Neuronal stem cell (in vitro differentiated cells): ENCODE measurements at regions not wholly inside any gene's neighbourhood (a gene's known extent, or its start where the extent isn't known, plus 50 kb on each side); places are given as distances from the start of the nearest gene placed in this dataset.

Source experiments
- DNase-seq: peaks from one replicate; pipeline ENCODE4 v3.0.0-alpha.2; 2013; ENCODE audit warnings: low spot score
- H2AFZ ChIP-seq: one replicate; pipeline ENCODE4 v1.6.1; 2013; ENCODE audit warnings: mild to moderate bottlenecking, low read length, inconsistent platforms
- H2AK5ac ChIP-seq: 2 replicates; pipeline ENCODE4 v1.6.1; 2013; ENCODE audit warnings: low read depth, mild to moderate bottlenecking, inconsistent platforms, low read length, moderate library complexity, mixed read lengths
- H2BK120ac ChIP-seq: 2 replicates; pipeline ENCODE4 v1.6.1; 2013; ENCODE audit warnings: low read depth, mild to moderate bottlenecking, inconsistent platforms, low read length, moderate library complexity, mixed read lengths
- H2BK12ac ChIP-seq: one replicate; pipeline ENCODE4 v1.6.1; 2013; ENCODE audit warnings: low read length, inconsistent platforms
- H2BK15ac ChIP-seq: 2 replicates; pipeline ENCODE4 v1.6.1; 2013; ENCODE audit warnings: mild to moderate bottlenecking, low read length, inconsistent platforms, mixed read lengths
- H2BK5ac ChIP-seq: one replicate; pipeline ENCODE4 v1.6.1; 2013; ENCODE audit warnings: inconsistent platforms, mild to moderate bottlenecking, low read length, moderate library complexity
- H3K14ac ChIP-seq: one replicate; pipeline ENCODE4 v1.6.1; 2013; ENCODE audit warnings: low read length, inconsistent platforms
- H3K18ac ChIP-seq: 2 replicates; pipeline ENCODE4 v1.6.1; 2013; ENCODE audit warnings: low read length, inconsistent platforms
- H3K23ac ChIP-seq: 2 replicates; pipeline ENCODE4 v1.6.1; 2013; ENCODE audit warnings: low read depth, mild to moderate bottlenecking, mixed read lengths, low read length, inconsistent platforms; ENCODE audit not compliant: poor library complexity
- H3K27ac ChIP-seq: replicated peaks from 3 replicates; pipeline ENCODE4 v1.5.1; 2013; ENCODE audit warnings: low read length, inconsistent platforms
- H3K27me3 ChIP-seq, 3 experiments: 2 replicates each; pipeline ENCODE4 v1.6.1; 2013; ENCODE audit warnings: low read length in 3 of 3, mild to moderate bottlenecking in 2 of 3, inconsistent platforms in 1 of 3, low read depth in 1 of 3, mixed read lengths in 1 of 3, moderate library complexity in 1 of 3; ENCODE audit not compliant: control insufficient read depth in 3 of 3, insufficient read depth in 3 of 3
- H3K36me3 ChIP-seq, 2 donors: replicated peaks in 1 of 2; 2 replicates each; pipeline ENCODE4 v1.6.1; 2013; ENCODE audit warnings: low read length in 2 of 2; ENCODE audit not compliant: control insufficient read depth in 2 of 2, insufficient read depth in 2 of 2
- H3K4ac ChIP-seq: 2 replicates; pipeline ENCODE4 v1.6.1; 2013; ENCODE audit warnings: inconsistent platforms, mild to moderate bottlenecking, low read length, moderate library complexity
- H3K4me1 ChIP-seq, 2 donors: 1 replicate in 1 of 2; 2 replicates in 1 of 2; pipeline ENCODE4 v1.6.1; 2013; ENCODE audit warnings: low read length in 2 of 2, low read depth in 1 of 2; ENCODE audit not compliant: control insufficient read depth in 2 of 2, insufficient read depth in 1 of 2
- H3K4me2 ChIP-seq: one replicate; pipeline ENCODE4 v1.6.1; 2013; ENCODE audit warnings: mild to moderate bottlenecking, low read length, inconsistent platforms; ENCODE audit not compliant: insufficient read depth, poor library complexity, severe bottlenecking
- H3K4me3 ChIP-seq, 2 donors: 2 replicates each; pipeline ENCODE4 v1.5.1; 2013; ENCODE audit warnings: low read length in 2 of 2, mild to moderate bottlenecking in 2 of 2, inconsistent platforms in 1 of 2, moderate library complexity in 1 of 2
- H3K79me1 ChIP-seq: one replicate; pipeline ENCODE4 v1.6.1; 2013; ENCODE audit warnings: low read depth, mild to moderate bottlenecking, inconsistent platforms, low read length, moderate library complexity
- H3K9ac ChIP-seq: one replicate; pipeline ENCODE4 v1.6.1; 2013; ENCODE audit warnings: mild to moderate bottlenecking, low read depth, low read length, inconsistent platforms; ENCODE audit not compliant: poor library complexity
- H3K9me3 ChIP-seq, 2 donors: replicated peaks in 1 of 2; 2 replicates each; pipeline versions ENCODE3 to v1.6.1; 2013; ENCODE audit warnings: low read length in 2 of 2, mild to moderate bottlenecking in 2 of 2, inconsistent platforms in 1 of 2, low read depth in 1 of 2, mixed read lengths in 1 of 2, moderate library complexity in 1 of 2; ENCODE audit not compliant: control insufficient read depth in 2 of 2, insufficient read depth in 1 of 2
- H4K8ac ChIP-seq: one replicate; pipeline ENCODE4 v1.6.1; 2013; ENCODE audit warnings: low read depth, mild to moderate bottlenecking, inconsistent platforms, low read length, moderate library complexity
- H4K91ac ChIP-seq: one replicate; pipeline ENCODE4 v1.6.1; 2013; ENCODE audit warnings: low read length, low read depth, mild to moderate bottlenecking, inconsistent platforms; ENCODE audit not compliant: poor library complexity
- WGBS, 2 donors: extraction: QIAGEN DNeasy Blood & Tissue Kit; methylation state at CpG; one replicate each; pipeline ENCODE4 v1.1.7; 2013; ENCODE audit warnings: missing lambda C conversion rate in 2 of 2, mixed read lengths in 1 of 2; ENCODE audit not compliant: insufficient read length in 2 of 2, insufficient replicate concordance in 1 of 2; ENCODE audit errors: extremely low coverage in 2 of 2; 5-methylcytosine and 5-hydroxymethylcytosine counted together

DNA sequence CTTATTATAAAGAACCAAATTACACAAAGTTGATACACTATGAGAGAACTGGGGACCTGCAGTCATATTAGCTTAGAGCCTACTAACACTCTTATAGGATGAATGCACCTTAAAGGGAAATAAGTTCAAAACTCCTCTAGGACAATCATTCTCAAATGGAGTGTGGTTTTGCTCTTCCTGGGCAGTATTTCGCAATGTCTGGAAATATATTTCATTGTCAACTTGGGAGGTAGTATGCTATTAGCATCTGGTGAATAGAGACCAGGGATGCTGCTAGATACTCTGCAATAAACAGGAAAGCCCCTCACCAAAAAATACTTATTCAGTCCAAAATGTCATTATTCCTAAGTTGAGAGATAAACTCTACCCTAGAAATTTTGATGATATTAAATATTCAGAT lies 451.4 kb upstream of the ARPP21 start:
- no peak overlapping the region for H4K91ac ChIP-seq
- H3K9me3 ChIP-seq, result peaks cover 0 to 2% of the 10 kb centered on the region in 2 donors
- no peak overlapping the region for H3K9ac ChIP-seq
- no peak overlapping the region for H4K8ac ChIP-seq
- no peak overlapping the region for H2BK12ac ChIP-seq
- no peaks in the 10 kb centered on the region for H3K79me1 ChIP-seq
- H2AFZ ChIP-seq, result no peak overlapping the region
- H3K4ac ChIP-seq, result no peak overlapping the region
- no peaks in the 10 kb centered on the region for H3K4me1 ChIP-seq
- no peak overlapping the region for H2BK120ac ChIP-seq
- H3K4me2 ChIP-seq, result no peak overlapping the region
- H3K27me3 ChIP-seq, result no peaks in the 10 kb centered on the region
- H2BK5ac ChIP-seq, result no peak overlapping the region
- no peak overlapping the region for H3K4me3 ChIP-seq
- no peaks in the 10 kb centered on the region for H3K36me3 ChIP-seq
- H2AK5ac ChIP-seq, result no peak overlapping the region
- no peak overlapping the region for H3K14ac ChIP-seq
- WGBS, 2 donors, result no CpG with 5 or more reads among the region's 1 CpG
- H3K23ac ChIP-seq, result no peak overlapping the region
- DNase-seq, result no peak
- H3K27ac ChIP-seq, result no peak overlapping the region
- H3K18ac ChIP-seq, result no peak overlapping the region
- no peak overlapping the region for H2BK15ac ChIP-seq

DNA sequence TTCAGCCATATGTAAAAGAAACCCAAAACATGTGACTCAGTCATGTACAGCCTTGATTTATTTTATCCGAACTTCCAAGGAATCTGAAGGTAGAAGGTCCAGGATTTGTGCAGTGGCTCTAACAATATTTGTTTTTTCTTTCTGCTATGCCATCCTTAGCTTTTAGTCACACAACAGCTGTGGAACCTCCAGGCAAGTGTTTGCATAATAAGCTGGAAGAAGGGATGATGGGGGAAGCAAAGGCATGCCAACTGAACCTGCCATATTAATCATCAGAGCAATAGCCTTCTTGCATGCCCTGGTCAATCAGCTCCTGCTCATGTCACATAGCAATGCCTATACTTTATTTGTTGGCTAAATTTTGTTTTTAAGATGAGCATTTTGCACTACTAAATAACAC lies 444.7 kb upstream of the ARPP21 start:
- H3K4ac ChIP-seq, result no peak overlapping the region
- no peak overlapping the region for H3K4me2 ChIP-seq
- H2BK5ac ChIP-seq, result no peak overlapping the region
- no peak overlapping the region for H4K8ac ChIP-seq
- no peak overlapping the region for H3K9ac ChIP-seq
- H3K9me3 ChIP-seq, result no peaks in the 10 kb centered on the region
- H2BK15ac ChIP-seq, result no peak overlapping the region
- H2BK12ac ChIP-seq, result no peak overlapping the region
- H3K4me3 ChIP-seq, result no peak overlapping the region
- no peak overlapping the region for H3K14ac ChIP-seq
- no peak overlapping the region for H2BK120ac ChIP-seq
- no peaks in the 10 kb centered on the region for H3K4me1 ChIP-seq
- no CpG with 5 or more reads among the region's 1 CpG for WGBS, 2 donors
- H3K79me1 ChIP-seq, result no peaks in the 10 kb centered on the region
- H3K23ac ChIP-seq, result no peak overlapping the region
- H2AK5ac ChIP-seq, result no peak overlapping the region
- no peak overlapping the region for H2AFZ ChIP-seq
- no peaks in the 10 kb centered on the region for H3K36me3 ChIP-seq
- no peak overlapping the region for H4K91ac ChIP-seq
- DNase-seq, result no peak
- no peak overlapping the region for H3K18ac ChIP-seq
- no peaks in the 10 kb centered on the region for H3K27me3 ChIP-seq
- H3K27ac ChIP-seq, result no peak overlapping the region

DNA sequence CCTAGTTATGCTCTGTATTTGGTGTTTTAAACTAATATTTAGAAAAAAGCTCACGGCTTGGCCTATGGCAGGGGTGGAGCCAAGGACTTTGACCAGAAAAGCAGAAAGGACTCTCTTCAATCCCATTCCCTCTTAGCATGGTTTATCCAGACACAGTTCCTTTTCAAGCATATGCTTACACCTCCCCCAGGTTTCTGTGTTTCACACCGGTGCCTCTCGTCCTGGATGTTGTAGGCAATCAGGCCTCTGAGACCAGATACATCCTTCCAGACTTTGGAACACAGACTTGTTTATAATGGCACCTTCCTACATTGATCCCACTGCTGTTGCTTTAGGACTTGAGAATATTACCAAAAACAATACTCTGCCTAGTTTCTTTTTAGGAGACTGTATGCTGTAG lies 440.5 kb upstream of the ARPP21 start:
- Histone ChIP-seq H3K27ac (no peak overlapping the region), H3K4ac (no peak overlapping the region), H2BK120ac (no peak overlapping the region), H3K79me1 (no peaks in the 10 kb centered on the region), H2BK15ac (no peak overlapping the region), H3K9ac (no peak overlapping the region), H4K91ac (no peak overlapping the region), H2AK5ac (no peak overlapping the region), H3K4me1 (no peaks in the 10 kb centered on the region), H3K4me3 (no peak overlapping the region), H3K4me2 (no peak overlapping the region), H3K18ac (no peak overlapping the region), H2BK5ac (no peak overlapping the region), H3K9me3 (no peaks in the 10 kb centered on the region), H3K27me3 (no peaks in the 10 kb centered on the region), H2AFZ (no peak overlapping the region), H2BK12ac (no peak overlapping the region), H3K36me3 (no peaks in the 10 kb centered on the region), H3K23ac (no peak overlapping the region), H3K14ac (no peak overlapping the region), H4K8ac (no peak overlapping the region)
- WGBS, 2 donors, result no CpG with 5 or more reads among the region's 3 CpGs
- DNase-seq, result no peak

DNA sequence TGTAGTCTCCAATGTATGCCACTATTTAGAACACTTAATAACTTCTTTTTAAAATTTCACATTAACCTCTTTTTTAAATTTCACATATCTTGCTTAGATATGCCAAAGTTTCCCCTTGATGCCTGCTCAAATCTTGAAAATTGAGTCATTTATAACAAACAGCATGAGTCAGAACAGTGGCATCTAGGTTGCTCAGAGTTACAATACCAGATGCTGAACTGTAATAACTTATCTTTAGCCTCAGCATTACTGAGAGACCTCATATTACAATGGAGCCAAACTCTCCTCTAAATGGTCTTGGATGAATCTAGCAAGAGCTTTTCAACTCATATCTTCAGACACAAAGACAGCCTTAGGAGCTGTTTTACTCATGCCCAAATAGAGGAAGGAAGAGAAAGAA lies 439.3 kb upstream of the ARPP21 start:
- no peak overlapping the region for H3K4ac ChIP-seq
- H3K27ac ChIP-seq, result no peak overlapping the region
- no peak overlapping the region for H2AK5ac ChIP-seq
- no peak overlapping the region for H2BK12ac ChIP-seq
- H3K14ac ChIP-seq, result no peak overlapping the region
- H3K18ac ChIP-seq, result no peak overlapping the region
- no peak overlapping the region for H2BK5ac ChIP-seq
- no peaks in the 10 kb centered on the region for H3K79me1 ChIP-seq
- H3K27me3 ChIP-seq, result no peaks in the 10 kb centered on the region
- no peaks in the 10 kb centered on the region for H3K4me1 ChIP-seq
- no peak overlapping the region for H3K4me3 ChIP-seq
- DNase-seq, result no peak
- no peak overlapping the region for H4K91ac ChIP-seq
- no peaks in the 10 kb centered on the region for H3K36me3 ChIP-seq
- H3K9me3 ChIP-seq, result no peaks in the 10 kb centered on the region
- no peak overlapping the region for H3K4me2 ChIP-seq
- no peak overlapping the region for H2AFZ ChIP-seq
- no peak overlapping the region for H3K9ac ChIP-seq
- H4K8ac ChIP-seq, result no peak overlapping the region
- no peak overlapping the region for H2BK15ac ChIP-seq
- H3K23ac ChIP-seq, result no peak overlapping the region
- no peak overlapping the region for H2BK120ac ChIP-seq
